ENCODE measurements at regions not wholly inside any gene's neighbourhood (a gene's known extent, or its start where the extent isn't known, plus 50 kb on each side); places are given as distances from the start of the nearest gene placed in this dataset.

DNA sequence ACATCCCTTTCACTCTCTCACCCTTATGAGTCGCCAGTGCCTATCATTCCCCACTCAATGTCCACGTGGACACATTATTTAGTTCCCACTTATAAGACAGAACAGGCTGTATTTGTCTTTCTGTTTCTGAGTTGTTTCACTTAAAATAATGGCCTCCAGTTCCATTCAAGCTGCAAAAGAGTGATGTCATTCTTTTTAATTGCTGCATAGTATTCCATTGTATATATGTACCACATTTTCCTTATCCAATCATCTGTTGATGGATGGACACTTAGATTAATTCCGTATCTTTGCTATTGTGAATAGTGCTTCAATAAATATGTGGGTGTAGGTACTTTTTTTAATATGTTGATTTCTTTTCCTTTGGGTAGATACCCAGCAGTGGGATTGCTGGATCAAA, 79.1 kb downstream of the ZNF365 start:
- TF ChIP-seq, protein P1, sequence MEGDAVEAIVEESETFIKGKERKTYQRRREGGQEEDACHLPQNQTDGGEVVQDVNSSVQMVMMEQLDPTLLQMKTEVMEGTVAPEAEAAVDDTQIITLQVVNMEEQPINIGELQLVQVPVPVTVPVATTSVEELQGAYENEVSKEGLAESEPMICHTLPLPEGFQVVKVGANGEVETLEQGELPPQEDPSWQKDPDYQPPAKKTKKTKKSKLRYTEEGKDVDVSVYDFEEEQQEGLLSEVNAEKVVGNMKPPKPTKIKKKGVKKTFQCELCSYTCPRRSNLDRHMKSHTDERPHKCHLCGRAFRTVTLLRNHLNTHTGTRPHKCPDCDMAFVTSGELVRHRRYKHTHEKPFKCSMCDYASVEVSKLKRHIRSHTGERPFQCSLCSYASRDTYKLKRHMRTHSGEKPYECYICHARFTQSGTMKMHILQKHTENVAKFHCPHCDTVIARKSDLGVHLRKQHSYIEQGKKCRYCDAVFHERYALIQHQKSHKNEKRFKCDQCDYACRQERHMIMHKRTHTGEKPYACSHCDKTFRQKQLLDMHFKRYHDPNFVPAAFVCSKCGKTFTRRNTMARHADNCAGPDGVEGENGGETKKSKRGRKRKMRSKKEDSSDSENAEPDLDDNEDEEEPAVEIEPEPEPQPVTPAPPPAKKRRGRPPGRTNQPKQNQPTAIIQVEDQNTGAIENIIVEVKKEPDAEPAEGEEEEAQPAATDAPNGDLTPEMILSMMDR (IDR thresholded peaks at IDR 0.05; ENCODE audit: borderline replicate concordance): no peak
- intact Hi-C loops (cut with micrococcal nuclease): no loop called here
- Histone ChIP-seq H3K27me3 (ENCODE audit: low read depth) (no peaks in the 10 kb centered on the region), H3K4me3 (no peak overlapping the region), H3K27ac (replicated peaks) (no peak overlapping the region), H3K4me1 (peaks cover 12% of the 10 kb centered on the region), H3K36me3 (no peaks in the 10 kb centered on the region), H3K9me3 (replicated peaks) (peaks cover 7% of the 10 kb centered on the region)
- no peak for DNase-seq

DNA sequence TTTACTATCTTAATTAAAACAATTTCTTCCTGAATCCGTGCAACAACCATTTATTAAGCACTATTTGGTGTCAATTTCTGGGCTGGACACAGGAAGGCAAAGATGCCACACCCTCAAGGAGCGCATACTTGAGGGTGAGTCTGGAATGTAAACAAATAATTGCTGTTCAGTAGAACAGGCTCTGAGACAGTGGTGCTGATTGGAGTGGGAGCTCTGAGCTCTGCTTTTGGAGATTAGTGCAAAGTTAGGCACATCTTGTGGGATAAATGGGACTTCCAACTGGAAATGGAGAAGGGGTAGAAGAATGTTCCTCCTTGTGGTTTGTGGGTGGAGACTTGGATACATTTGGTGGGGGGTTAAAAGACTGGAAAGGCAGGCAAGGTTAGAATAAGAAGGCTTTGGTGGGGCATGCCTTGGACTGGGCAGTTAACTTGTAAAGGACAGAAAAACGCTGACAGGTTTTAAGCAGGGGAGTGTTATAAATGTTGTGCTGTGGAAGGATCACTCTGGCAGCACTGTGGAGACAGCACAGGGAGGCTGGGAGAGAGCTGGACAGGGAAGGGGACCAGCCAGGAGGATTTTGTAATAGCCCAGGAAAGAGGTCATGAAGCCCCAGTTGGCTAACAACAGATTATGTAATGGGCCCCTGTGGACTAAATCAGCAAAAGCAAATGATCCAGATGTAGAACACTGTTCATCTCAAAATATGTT, 80.7 kb downstream of the ZNF365 start:
- TF ChIP-seq, protein P1 (IDR thresholded peaks at IDR 0.05; ENCODE audit: borderline replicate concordance): no peak
- Histone ChIP-seq H3K9me3 (replicated peaks) (peaks cover 7% of the 10 kb centered on the region), H3K27ac (replicated peaks) (peak overlapping the region; percentile 71), H3K4me1 (peaks cover 12% of the 10 kb centered on the region), H3K36me3 (no peaks in the 10 kb centered on the region), H3K27me3 (ENCODE audit: low read depth) (no peaks in the 10 kb centered on the region), H3K4me3 (no peak overlapping the region)
- intact Hi-C loops (cut with micrococcal nuclease): no loop called here
- DNase-seq: peak; percentile 34

DNA sequence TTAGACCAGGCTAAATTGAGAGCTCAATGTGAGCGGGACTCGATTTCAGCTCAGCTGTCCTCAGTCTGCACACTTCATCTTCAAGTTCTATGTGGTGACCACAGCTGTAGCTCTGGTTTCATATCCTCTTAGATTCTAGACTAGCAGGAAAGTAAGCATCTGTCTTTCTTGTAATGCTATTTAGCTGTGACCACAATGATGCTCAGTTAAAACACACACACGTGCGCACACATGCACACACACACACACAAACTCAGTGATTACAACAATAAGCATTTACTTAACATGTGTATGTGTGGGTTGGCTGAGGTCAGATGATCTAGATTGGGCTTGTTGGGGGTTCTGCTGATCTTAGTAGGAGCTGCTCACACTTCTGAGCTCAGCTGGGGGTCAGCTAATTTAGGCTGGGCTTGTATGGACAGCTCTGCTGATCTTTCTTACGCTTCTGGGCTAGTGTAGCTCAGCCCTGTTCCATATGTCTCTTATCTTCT, 82.5 kb downstream of the ZNF365 start:
- TF ChIP-seq, protein P1 (IDR thresholded peaks at IDR 0.05; ENCODE audit: borderline replicate concordance): no peak
- H3K4me3 ChIP-seq: no peak overlapping the region
- DNase-seq: no peak
- H3K27me3 ChIP-seq (ENCODE audit: low read depth): no peaks in the 10 kb centered on the region
- H3K27ac ChIP-seq (replicated peaks): peak overlapping the region; percentile 58
- H3K4me1 ChIP-seq: peaks cover 12% of the 10 kb centered on the region
- H3K9me3 ChIP-seq (replicated peaks): peaks cover 7% of the 10 kb centered on the region
- H3K36me3 ChIP-seq: no peaks in the 10 kb centered on the region
- intact Hi-C loops (cut with micrococcal nuclease): no loop called here

DNA sequence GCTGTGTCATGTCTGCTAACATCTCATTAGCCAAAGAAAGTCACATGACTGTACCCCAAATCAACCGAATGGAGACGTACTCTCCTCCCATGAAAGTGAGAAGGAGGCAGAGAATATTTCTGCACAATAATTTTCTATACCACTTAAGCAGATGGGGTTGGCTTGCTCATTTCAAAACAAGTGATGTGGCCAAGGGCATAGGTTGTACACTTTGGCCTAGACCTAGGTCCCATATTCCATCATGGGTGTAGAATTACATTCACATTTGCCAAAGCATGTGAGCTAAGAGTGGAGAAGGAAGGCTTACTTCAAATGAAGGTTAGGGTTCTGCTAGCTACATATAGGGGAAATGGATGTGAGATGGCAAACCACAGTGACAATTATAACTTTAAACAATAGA, 83.0 kb downstream of the ZNF365 start:
- TF ChIP-seq, protein P1 (IDR thresholded peaks at IDR 0.05; ENCODE audit: borderline replicate concordance): no peak

DNA sequence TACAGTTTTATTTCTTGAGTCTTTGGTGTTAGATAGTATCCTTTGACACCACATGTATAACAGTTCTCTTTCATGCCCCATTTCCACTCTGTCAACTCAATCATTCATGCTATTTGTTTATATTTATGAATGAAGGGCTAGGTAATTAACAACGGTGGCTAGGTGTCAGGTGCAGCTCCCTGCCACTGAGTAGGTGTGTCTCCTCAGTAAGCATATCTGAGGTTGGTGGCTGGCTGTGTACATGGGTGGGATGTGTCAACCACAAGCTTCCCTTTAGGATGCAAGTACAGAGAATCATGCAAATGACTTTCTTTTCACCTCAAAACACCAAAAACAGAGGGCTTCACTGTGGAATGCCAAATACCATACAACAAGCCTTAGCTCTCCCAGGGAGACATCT, 83.4 kb downstream of the ZNF365 start:
- Histone ChIP-seq H3K36me3 (no peaks in the 10 kb centered on the region), H3K27me3 (ENCODE audit: low read depth) (no peaks in the 10 kb centered on the region), H3K4me3 (no peak overlapping the region), H3K27ac (replicated peaks) (peak overlapping the region; percentile 58), H3K9me3 (replicated peaks) (peaks cover 7% of the 10 kb centered on the region), H3K4me1 (peaks cover 12% of the 10 kb centered on the region)
- DNase-seq: no peak
- TF ChIP-seq, protein P1 (IDR thresholded peaks at IDR 0.05; ENCODE audit: borderline replicate concordance): no peak
- intact Hi-C loops (cut with micrococcal nuclease): no loop called here

More for the DNA sequence above, 83.0 kb downstream of the ZNF365 start:
- Histone ChIP-seq H3K27me3 (ENCODE audit: low read depth) (no peaks in the 10 kb centered on the region), H3K4me1 (peaks cover 12% of the 10 kb centered on the region), H3K27ac (replicated peaks) (peak overlapping the region; percentile 58), H3K4me3 (no peak overlapping the region), H3K9me3 (replicated peaks) (peaks cover 7% of the 10 kb centered on the region), H3K36me3 (no peaks in the 10 kb centered on the region)
- DNase-seq: no peak
- intact Hi-C loops (cut with micrococcal nuclease): no loop called here

All from left ventricle myocardium inferior (tissue), 1 donor.